ENCODE measurements at regions not wholly inside any gene's neighbourhood (a gene's known extent, or its start where the extent isn't known, plus 50 kb on each side); places are given as distances from the start of the nearest gene placed in this dataset.

- no peaks in the 10 kb centered on the region for H3K79me2 ChIP-seq (ENCODE audit: insufficient read depth, low read length)
- H3K27ac ChIP-seq (ENCODE audit: extremely low read length, insufficient read depth, low read length) = no peak overlapping the region
- H3K9ac ChIP-seq (ENCODE audit: insufficient read depth, low read depth, low read length) = no peak overlapping the region
- no TSS peak for BruUV-seq (replicated peaks)
- H4K20me1 ChIP-seq (ENCODE audit: insufficient read depth, low read length) = no peaks in the 10 kb centered on the region
- 61% methylated on average over 6 of the region's 6 CpGs for WGBS (ENCODE audit: low lambda C conversion rate)
- POLR2A ChIA-PET = no interaction called here
- H3K36me3 ChIP-seq (replicated peaks in 1 of 2; ENCODE audit: control insufficient read depth in 1 of 2, insufficient read depth in 2 of 2, low read length in 2 of 2) = no peaks in the 10 kb centered on the region
- no peaks in the 10 kb centered on the region for H3K4me1 ChIP-seq (ENCODE audit: insufficient read depth, low read length)
- no peak overlapping the region for H3K4me2 ChIP-seq (ENCODE audit: low read depth, low read length)
- ATAC-seq (no peak), FAIRE-seq (no peak), DNase-seq (ENCODE audit: low spot score) (no peak)
- CTCF ChIA-PET (ENCODE audit: low intra/inter-chr PET ratio, low total read pairs) = no interaction called here
- intact Hi-C loops (cut with micrococcal nuclease; ENCODE audit: unreplicated experiment) = no loop called here
- no peak overlapping the region for H2AFZ ChIP-seq (ENCODE audit: low read length)
- in situ Hi-C loops (cut with HindIII; ENCODE audit: extremely low pct_ligation_motif_present, low pct_unique_long_range_greater_than_20kb) = no loop called here
- TF ChIP-seq HNF4A (CRISPR knock-in tag; IDR thresholded peaks at IDR 0.05) (no peak), TBL1XR1 (IDR thresholded peaks at IDR 0.05; ENCODE audit: borderline replicate concordance, low read length, partially characterized antibody) (no peak), ZNF629 (CRISPR knock-in tag; conservative IDR thresholded peaks at IDR 0.05) (no peak), LRRFIP1 (CRISPR knock-in tag; conservative IDR thresholded peaks at IDR 0.05) (no peak), GPN1 (CRISPR knock-in tag; IDR thresholded peaks at IDR 0.05; ENCODE audit: borderline replicate concordance) (no peak), ZC3H13 (CRISPR knock-in tag; IDR thresholded peaks at IDR 0.05) (no peak), CHD4 (IDR thresholded peaks at IDR 0.05; ENCODE audit: borderline replicate concordance, low read length) (no peak), ZMYM4 (CRISPR knock-in tag; IDR thresholded peaks at IDR 0.05) (no peak)
- H3K27me3 ChIP-seq (ENCODE audit: control insufficient read depth in 1 of 2, insufficient read depth in 2 of 2, low read length in 2 of 2) = peaks cover 0 to 13% of the 10 kb centered on the region in 2 experiments; a peak in 2 of 5 replicates
- H3K9me3 ChIP-seq (ENCODE audit: low read length) = no peaks in the 10 kb centered on the region
- no peak overlapping the region for H3K4me3 ChIP-seq (replicated peaks in 1 of 3; ENCODE audit: insufficient read depth in 1 of 3, low read depth in 2 of 3, low read length in 3 of 3)
These were observed 447.7 kb upstream of the HNRNPA3 start for GRCh38 chr2:176764921-176765320.

Data from HepG2 (cell line).